ENCODE measurements at regions not wholly inside any gene's neighbourhood (a gene's known extent, or its start where the extent isn't known, plus 50 kb on each side); places are given as distances from the start of the nearest gene placed in this dataset.

DNA sequence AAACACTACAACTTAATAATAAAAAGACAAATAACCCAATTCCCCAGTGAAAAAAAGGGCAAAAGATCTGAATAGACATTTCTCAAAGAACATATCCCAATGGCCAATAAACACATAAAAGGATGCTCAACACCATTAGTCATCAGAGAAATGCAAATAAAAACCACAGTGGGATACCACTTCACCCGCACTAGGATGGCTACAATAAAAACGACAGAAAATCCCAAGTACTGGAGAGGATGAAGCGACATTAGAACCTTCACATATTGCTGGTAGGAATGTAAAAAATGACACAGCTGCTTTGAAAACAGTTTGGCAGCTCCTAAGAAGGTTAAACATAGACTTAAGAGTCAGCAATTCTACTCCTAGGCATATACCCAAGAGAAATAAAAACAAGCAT, 140.6 kb upstream of the ARX start:
- no peak for TF ChIP-seq POLR2A (IDR thresholded peaks at IDR 0.05)
- TF ChIP-seq, protein P1, sequence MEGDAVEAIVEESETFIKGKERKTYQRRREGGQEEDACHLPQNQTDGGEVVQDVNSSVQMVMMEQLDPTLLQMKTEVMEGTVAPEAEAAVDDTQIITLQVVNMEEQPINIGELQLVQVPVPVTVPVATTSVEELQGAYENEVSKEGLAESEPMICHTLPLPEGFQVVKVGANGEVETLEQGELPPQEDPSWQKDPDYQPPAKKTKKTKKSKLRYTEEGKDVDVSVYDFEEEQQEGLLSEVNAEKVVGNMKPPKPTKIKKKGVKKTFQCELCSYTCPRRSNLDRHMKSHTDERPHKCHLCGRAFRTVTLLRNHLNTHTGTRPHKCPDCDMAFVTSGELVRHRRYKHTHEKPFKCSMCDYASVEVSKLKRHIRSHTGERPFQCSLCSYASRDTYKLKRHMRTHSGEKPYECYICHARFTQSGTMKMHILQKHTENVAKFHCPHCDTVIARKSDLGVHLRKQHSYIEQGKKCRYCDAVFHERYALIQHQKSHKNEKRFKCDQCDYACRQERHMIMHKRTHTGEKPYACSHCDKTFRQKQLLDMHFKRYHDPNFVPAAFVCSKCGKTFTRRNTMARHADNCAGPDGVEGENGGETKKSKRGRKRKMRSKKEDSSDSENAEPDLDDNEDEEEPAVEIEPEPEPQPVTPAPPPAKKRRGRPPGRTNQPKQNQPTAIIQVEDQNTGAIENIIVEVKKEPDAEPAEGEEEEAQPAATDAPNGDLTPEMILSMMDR (IDR thresholded peaks at IDR 0.05) = no peak

Data from tibial nerve (tissue), 3 donors.